NCI-H345 treated with DMSO at 0.1 percent for 48 hours (cell line): ENCODE measurements at regions not wholly inside any gene's neighbourhood (a gene's known extent, or its start where the extent isn't known, plus 50 kb on each side); places are given as distances from the start of the nearest gene placed in this dataset.
"Not testable (repeated sequence)": the region's sequence is repeated elsewhere in the genome, so short reads cannot be mapped to it uniquely, and the experiment has no call there.

Experiments used
- DNase-seq: peaks from one replicate; lab custom pipeline; 2025; ENCODE audit not compliant: unreplicated experiment; lab: John Stamatoyannopoulos, UW

- no peak for DNase-seq
These were observed 1068.5 kb downstream of the BRD1 start for GRCh38 chr22:48758881-48759875.

DNA sequence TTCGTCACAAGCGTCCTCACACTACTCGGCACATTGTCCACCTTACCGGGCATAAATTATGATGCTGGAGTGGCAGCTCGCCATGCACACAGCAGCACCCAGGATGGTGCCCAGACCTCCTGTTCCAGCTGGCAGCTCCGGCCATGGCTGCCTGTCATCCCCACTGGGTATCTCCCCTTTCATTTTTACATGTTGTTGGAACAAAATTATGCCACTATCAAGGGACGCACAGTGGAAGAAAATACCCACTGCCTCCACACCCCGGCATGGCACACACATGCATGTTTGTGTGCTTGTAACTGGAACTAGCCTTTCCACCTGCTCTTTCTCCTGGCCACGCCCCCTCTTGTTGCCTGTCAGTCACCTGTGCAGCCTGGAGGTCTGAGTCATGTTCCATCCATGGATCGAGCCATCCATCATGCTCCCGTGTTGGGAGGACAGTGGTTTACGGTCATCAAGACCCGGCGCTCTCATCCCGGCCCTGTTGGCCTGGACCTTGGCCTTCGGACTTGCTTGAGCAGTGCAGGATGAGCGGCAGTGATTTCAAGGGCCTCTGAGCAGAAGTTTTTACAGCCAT, 1069.6 kb downstream of the BRD1 start:
- peak; percentile 0 for DNase-seq

DNA sequence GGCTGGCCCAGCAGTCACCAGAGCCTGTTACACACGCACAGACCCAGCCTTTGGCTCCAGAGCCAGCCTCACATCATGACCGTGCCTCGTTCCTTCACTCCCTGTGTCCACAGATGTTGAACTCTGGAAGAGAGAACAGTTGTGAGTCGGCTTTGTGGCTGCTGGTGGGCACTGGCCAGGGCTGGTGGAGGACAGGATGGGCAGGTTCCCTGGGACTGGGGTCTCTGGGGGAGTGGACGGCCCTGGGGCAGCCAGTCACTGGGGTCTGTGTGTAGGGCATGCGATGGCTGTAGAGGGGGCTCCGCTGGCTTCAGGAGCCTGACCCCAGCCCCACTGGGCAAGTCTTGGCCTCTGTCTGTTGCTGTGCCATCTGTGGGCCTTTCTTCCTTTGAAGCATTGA, 1070.1 kb downstream of the BRD1 start:
- no peak for DNase-seq

GRCh38 chr22:48757135-48757534, 1070.5 kb downstream of the BRD1 start:
- not testable (repeated sequence) for DNase-seq

- DNase-seq: no peak
These were observed 1071.2 kb downstream of the BRD1 start for GRCh38 chr22:48756146-48757111.

DNA sequence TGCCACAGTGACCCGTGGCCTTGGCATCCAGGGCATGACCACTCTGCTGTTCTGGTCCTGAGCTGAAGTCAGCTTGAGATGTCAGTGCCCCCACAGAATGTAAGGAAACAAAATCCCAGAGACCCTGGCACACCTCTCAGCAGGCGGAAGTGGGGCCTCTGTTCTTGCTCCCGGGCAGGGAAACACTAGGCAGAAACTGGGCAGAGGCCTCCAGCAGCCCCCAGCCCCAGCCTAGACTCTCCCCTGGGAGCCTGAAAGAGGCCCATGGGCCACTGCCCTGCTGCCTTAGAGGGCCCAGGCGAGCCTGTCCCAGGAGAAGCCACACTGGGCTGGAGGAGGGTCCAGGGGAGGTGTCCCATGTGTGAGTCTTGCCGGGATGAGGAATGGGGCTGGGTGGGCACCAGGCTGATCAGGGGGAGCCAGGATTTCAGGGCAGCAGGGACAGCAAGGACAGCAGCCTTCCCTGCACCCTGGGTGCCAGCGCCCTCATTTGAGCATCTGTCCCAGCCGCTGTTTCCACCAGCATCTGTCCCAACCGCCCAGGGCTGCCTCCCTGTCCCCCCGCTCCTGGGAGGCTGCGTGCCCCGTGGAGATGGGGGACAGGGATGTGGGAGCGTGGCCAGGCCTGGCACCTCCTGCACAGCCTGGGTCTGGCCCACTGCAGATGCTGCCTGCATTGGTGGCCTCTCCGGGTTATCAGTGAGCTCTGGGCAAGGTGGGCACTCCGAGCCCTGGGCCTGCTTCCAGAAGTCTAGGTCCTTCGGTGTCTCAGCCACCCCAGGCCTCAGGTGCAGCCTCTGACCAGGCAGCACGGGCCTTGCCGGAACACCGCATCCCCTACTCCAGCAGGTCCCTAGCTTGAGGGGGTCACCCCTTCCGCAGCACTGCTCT, 1072.4 kb downstream of the BRD1 start:
- DNase-seq: no peak

GRCh38 chr22:48754611-48755058, 1073.0 kb downstream of the BRD1 start:
- no peak for DNase-seq

GRCh38 chr22:48753752-48754517, 1073.7 kb downstream of the BRD1 start:
- no peak for DNase-seq

GRCh38 chr22:48753381-48753730, 1074.3 kb downstream of the BRD1 start:
- DNase-seq: no peak

GRCh38 chr22:48752451-48753380, 1075.0 kb downstream of the BRD1 start:
- no peak for DNase-seq

DNA sequence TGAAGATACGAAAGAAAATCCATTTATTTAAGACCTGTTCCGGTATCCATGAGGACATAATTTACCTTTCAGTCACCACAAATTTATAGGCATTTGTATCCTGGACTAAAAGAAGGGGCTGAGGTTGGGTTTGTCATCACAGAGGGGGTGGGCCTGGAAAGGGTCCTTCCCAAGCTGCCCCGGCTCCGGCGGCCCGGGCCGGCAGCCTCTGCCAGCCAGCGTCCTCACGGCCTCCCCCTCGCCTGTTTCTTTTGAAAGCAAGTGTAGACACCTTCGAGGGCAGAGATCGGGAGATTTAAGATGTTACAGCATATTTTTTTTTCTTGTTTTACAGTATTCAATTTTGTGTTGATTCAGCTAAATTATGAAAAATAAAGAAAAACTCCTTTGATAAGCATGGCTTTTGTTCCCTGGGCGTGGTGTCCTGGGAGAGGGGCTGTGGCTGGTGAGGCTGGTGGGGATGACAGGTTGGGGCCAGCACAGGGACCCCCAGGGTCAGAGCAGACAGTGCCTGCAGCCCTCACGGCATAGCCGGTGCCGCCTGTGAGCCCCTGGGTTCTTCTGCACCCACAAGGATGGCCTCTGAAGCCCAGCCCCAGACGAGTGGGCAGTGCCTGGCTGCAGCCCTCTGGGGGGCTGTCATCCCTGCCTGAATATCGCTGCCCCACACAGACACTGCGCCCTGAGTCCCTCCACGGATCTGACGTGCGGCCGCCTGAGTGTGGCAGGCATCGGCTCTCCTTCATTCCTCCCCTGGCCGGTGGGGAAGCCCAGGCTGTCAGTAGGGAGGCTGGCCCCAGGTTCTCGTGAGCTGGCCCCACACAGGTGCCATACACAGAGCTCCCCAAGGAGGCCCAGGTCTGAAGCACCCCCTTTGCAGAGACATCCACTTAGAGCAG, 1075.9 kb downstream of the BRD1 start:
- DNase-seq: no peak

- DNase-seq: no peak
These were observed 1076.7 kb downstream of the BRD1 start for GRCh38 chr22:48750826-48751440.

GRCh38 chr22:48750282-48750681, 1077.4 kb downstream of the BRD1 start:
- DNase-seq: no peak

GRCh38 chr22:48749555-48750227, 1078.0 kb downstream of the BRD1 start:
- DNase-seq: no peak

DNA sequence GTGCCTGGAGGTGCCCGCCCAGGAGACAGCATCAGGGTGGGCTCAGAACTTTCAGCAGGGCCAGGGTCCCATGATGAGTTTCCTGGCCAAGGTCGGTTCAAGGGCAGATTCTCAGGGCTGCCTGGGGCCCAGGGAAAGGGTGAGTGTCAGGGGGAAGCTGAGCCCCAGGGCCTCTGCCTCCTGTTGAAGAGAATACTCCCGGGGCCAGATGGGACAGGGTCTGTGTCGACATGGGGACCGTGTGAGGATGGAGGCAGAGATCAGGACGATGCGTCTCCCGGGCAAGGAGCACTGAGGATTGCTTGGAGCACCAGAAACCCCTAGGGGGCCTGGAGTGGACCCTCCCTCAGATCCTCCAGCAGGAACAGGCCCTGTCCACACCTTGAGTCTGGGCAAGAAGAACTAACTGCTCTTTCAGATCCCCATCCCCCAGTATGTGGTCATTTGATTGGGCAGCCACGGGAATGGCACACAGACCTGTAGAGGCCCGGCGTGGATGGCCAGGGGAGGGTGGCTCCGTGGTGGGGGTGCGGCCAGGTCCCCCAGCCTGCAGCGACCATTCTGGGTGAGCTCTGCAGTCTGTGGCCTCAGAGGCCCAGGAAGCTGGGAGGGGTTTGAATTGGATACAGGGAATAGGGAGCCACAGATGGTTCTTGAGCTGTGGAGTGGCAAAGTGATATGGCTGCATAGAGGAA, 1078.7 kb downstream of the BRD1 start:
- DNase-seq: no peak
